ENCODE measurements at regions not wholly inside any gene's neighbourhood (a gene's known extent, or its start where the extent isn't known, plus 50 kb on each side); places are given as distances from the start of the nearest gene placed in this dataset.

DNA sequence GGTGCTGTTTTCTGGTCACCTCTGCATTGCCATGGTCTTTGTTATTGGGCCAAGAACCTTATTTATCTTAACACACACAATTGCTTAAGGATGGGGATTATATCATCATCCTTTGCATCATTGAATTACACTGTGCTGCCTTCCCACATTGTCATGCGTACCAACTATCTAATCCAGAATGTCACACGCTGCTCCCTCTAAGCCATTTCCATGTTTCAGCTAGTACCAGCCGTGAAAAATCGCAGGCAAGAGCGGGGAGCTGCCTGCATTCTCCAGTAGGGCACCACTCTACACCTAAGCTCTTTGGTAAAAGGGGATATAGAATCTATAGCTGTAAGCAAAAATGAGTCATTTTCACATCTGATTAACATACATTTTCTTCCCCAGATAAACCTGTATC lies 277.0 kb downstream of the PRL start:
- TF ChIP-seq, protein P1, sequence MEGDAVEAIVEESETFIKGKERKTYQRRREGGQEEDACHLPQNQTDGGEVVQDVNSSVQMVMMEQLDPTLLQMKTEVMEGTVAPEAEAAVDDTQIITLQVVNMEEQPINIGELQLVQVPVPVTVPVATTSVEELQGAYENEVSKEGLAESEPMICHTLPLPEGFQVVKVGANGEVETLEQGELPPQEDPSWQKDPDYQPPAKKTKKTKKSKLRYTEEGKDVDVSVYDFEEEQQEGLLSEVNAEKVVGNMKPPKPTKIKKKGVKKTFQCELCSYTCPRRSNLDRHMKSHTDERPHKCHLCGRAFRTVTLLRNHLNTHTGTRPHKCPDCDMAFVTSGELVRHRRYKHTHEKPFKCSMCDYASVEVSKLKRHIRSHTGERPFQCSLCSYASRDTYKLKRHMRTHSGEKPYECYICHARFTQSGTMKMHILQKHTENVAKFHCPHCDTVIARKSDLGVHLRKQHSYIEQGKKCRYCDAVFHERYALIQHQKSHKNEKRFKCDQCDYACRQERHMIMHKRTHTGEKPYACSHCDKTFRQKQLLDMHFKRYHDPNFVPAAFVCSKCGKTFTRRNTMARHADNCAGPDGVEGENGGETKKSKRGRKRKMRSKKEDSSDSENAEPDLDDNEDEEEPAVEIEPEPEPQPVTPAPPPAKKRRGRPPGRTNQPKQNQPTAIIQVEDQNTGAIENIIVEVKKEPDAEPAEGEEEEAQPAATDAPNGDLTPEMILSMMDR (IDR thresholded peaks at IDR 0.05; ENCODE audit: insufficient read depth, low read length) = no peak
- TF ChIP-seq, protein P2, sequence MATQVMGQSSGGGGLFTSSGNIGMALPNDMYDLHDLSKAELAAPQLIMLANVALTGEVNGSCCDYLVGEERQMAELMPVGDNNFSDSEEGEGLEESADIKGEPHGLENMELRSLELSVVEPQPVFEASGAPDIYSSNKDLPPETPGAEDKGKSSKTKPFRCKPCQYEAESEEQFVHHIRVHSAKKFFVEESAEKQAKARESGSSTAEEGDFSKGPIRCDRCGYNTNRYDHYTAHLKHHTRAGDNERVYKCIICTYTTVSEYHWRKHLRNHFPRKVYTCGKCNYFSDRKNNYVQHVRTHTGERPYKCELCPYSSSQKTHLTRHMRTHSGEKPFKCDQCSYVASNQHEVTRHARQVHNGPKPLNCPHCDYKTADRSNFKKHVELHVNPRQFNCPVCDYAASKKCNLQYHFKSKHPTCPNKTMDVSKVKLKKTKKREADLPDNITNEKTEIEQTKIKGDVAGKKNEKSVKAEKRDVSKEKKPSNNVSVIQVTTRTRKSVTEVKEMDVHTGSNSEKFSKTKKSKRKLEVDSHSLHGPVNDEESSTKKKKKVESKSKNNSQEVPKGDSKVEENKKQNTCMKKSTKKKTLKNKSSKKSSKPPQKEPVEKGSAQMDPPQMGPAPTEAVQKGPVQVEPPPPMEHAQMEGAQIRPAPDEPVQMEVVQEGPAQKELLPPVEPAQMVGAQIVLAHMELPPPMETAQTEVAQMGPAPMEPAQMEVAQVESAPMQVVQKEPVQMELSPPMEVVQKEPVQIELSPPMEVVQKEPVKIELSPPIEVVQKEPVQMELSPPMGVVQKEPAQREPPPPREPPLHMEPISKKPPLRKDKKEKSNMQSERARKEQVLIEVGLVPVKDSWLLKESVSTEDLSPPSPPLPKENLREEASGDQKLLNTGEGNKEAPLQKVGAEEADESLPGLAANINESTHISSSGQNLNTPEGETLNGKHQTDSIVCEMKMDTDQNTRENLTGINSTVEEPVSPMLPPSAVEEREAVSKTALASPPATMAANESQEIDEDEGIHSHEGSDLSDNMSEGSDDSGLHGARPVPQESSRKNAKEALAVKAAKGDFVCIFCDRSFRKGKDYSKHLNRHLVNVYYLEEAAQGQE (IDR thresholded peaks at IDR 0.05; ENCODE audit: insufficient replicate concordance, low read depth) = no peak
- no peak for TF ChIP-seq POLR2AphosphoS5 (IDR thresholded peaks at IDR 0.05; ENCODE audit: low read depth)
- no peak for TF ChIP-seq SPI1 (IDR thresholded peaks at IDR 0.05; ENCODE audit: borderline replicate concordance, low read depth)
- no peak for TF ChIP-seq GABPA (IDR thresholded peaks at IDR 0.05; ENCODE audit: low read depth)
